ENCODE measurements at regions not wholly inside any gene's neighbourhood (a gene's known extent, or its start where the extent isn't known, plus 50 kb on each side); places are given as distances from the start of the nearest gene placed in this dataset.

GRCh38 chr4:137443031-137443800 is 89.1 kb downstream of the PCDH18 start:
- Histone ChIP-seq H3K4me3 (no peak overlapping the region), H3K4me1 (replicated peaks; ENCODE audit: insufficient read depth) (no peaks in the 10 kb centered on the region), H3K4me2 (no peak overlapping the region), H2AFZ (no peak overlapping the region), H3K27ac (no peak overlapping the region), H3K9me3 (ENCODE audit: insufficient read depth, low read depth) (no peaks in the 10 kb centered on the region), H3K27me3 (ENCODE audit: insufficient read depth, low read depth) (no peaks in the 10 kb centered on the region), H3F3A (ENCODE audit: insufficient read depth, low read depth) (no peaks in the 10 kb centered on the region), H3K79me2 (ENCODE audit: low read depth) (no peaks in the 10 kb centered on the region), H3K36me3 (ENCODE audit: low read depth) (no peaks in the 10 kb centered on the region), H4K20me1 (ENCODE audit: insufficient read depth) (no peaks in the 10 kb centered on the region), H3K9me2 (ENCODE audit: insufficient read depth) (no peaks in the 10 kb centered on the region)
- TF ChIP-seq CTCF (conservative IDR thresholded peaks at IDR 0.05) (no peak), EZH2 (IDR thresholded peaks at IDR 0.05; ENCODE audit: low read depth) (no peak)
- no peak for DNase-seq
- ChIA-PET POLR2A (ENCODE audit: unreplicated experiment) (no interaction called here), CTCF (no interaction called here)
- intact Hi-C loops (cut with micrococcal nuclease; ENCODE audit: unreplicated experiment), result no loop called here
- BruUV-seq (replicated peaks), result no TSS peak

GRCh38 chr4:137432446-137433311 is 99.6 kb downstream of the PCDH18 start:
- no peak overlapping the region for H3K4me3 ChIP-seq
- POLR2A ChIA-PET (ENCODE audit: unreplicated experiment), result no interaction called here
- no TSS peak for BruUV-seq (replicated peaks)
- no peak for DNase-seq
- no peak overlapping the region for H3K27ac ChIP-seq
- no peaks in the 10 kb centered on the region for H3K9me3 ChIP-seq (ENCODE audit: insufficient read depth, low read depth)
- no peak overlapping the region for H2AFZ ChIP-seq
- no peaks in the 10 kb centered on the region for H3K4me1 ChIP-seq (replicated peaks; ENCODE audit: insufficient read depth)
- intact Hi-C loops (cut with micrococcal nuclease; ENCODE audit: unreplicated experiment), result no loop called here
- CTCF ChIA-PET, result no interaction called here
- H4K20me1 ChIP-seq (ENCODE audit: insufficient read depth), result no peaks in the 10 kb centered on the region
- no peaks in the 10 kb centered on the region for H3K9me2 ChIP-seq (ENCODE audit: insufficient read depth)
- H3K27me3 ChIP-seq (ENCODE audit: insufficient read depth, low read depth), result no peaks in the 10 kb centered on the region
- TF ChIP-seq EZH2 (IDR thresholded peaks at IDR 0.05; ENCODE audit: low read depth) (no peak), CTCF (conservative IDR thresholded peaks at IDR 0.05) (no peak)
- no peaks in the 10 kb centered on the region for H3F3A ChIP-seq (ENCODE audit: insufficient read depth, low read depth)
- no peak overlapping the region for H3K4me2 ChIP-seq
- H3K36me3 ChIP-seq (ENCODE audit: low read depth), result no peaks in the 10 kb centered on the region
- H3K79me2 ChIP-seq (ENCODE audit: low read depth), result no peaks in the 10 kb centered on the region

GRCh38 chr4:137430171-137430570 is 102.1 kb downstream of the PCDH18 start:
- H3K36me3 ChIP-seq (ENCODE audit: low read depth), result no peaks in the 10 kb centered on the region
- no peaks in the 10 kb centered on the region for H3F3A ChIP-seq (ENCODE audit: insufficient read depth, low read depth)
- intact Hi-C loops (cut with micrococcal nuclease; ENCODE audit: unreplicated experiment), result no loop called here
- H4K20me1 ChIP-seq (ENCODE audit: insufficient read depth), result no peaks in the 10 kb centered on the region
- H3K79me2 ChIP-seq (ENCODE audit: low read depth), result no peaks in the 10 kb centered on the region
- H3K27me3 ChIP-seq (ENCODE audit: insufficient read depth, low read depth), result no peaks in the 10 kb centered on the region
- TF ChIP-seq EZH2 (IDR thresholded peaks at IDR 0.05; ENCODE audit: low read depth) (no peak), CTCF (conservative IDR thresholded peaks at IDR 0.05) (no peak)
- H2AFZ ChIP-seq, result peak overlapping the region; percentile 62; the same call in 1 of the 2 replicates
- DNase-seq, result no peak
- BruUV-seq (replicated peaks), result no TSS peak
- POLR2A ChIA-PET (ENCODE audit: unreplicated experiment), result no interaction called here
- no peak overlapping the region for H3K4me2 ChIP-seq
- H3K9me3 ChIP-seq (ENCODE audit: insufficient read depth, low read depth), result no peaks in the 10 kb centered on the region
- H3K4me3 ChIP-seq, result no peak overlapping the region
- no peaks in the 10 kb centered on the region for H3K4me1 ChIP-seq (replicated peaks; ENCODE audit: insufficient read depth)
- CTCF ChIA-PET, result no interaction called here
- no peaks in the 10 kb centered on the region for H3K9me2 ChIP-seq (ENCODE audit: insufficient read depth)
- H3K27ac ChIP-seq, result no peak overlapping the region

Measured in PC-9 (cell line).